Breast epithelium (tissue), 3 donors: ENCODE measurements at regions not wholly inside any gene's neighbourhood (a gene's known extent, or its start where the extent isn't known, plus 50 kb on each side); places are given as distances from the start of the nearest gene placed in this dataset.

Source experiments
- POLR2A ChIP-seq: fragments of 450-650 bp; IDR thresholded peaks from one replicate; pipeline ENCODE4 v1.6.1; 2016; ENCODE audit warnings: antibody characterized with exemption, mild to moderate bottlenecking, moderate library complexity
- POLR2AphosphoS5 ChIP-seq, 3 donors: sonication (generic); formaldehyde crosslinking; IDR thresholded peaks; one replicate each; pipeline ENCODE4 v1.6.1; 2017; ENCODE audit warnings: antibody characterized with exemption in 3 of 3
- TF ChIP-seq, protein P1 (sequence below), 3 donors: fragments of 450-650 bp; IDR thresholded peaks; one replicate each; pipeline ENCODE4 v1.5.1; 2016 to 2017; ENCODE audit warnings: antibody characterized with exemption in 3 of 3, mild to moderate bottlenecking in 3 of 3, moderate library complexity in 3 of 3

DNA sequence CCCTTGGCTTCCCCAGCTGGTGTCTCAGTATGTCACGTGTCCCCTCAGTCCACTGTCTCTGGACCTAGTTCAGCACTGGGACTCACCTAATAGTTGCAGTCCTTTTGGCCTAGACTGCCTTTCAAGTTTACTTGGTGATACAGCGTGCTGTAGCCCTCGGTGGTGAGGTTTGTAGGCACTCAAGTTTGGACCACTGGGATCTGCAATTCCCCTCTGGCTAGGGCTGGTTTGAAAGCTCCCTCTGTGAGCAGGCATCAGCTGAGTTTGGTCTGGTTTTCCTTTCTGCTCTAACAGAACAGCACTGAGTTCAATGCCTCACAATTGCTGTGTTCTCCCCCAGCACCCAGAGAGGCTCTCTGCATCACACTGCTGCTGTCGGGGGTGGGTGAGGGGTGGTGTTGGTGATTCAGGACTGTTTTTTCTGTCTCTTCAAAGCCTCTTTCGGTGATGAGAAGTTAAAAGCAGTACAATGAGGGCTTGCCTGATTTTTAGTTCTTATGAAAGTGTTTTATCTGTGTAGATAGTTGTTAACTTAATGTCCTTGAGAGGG is 494.2 kb downstream of the TDRD15 start:
- TF ChIP-seq POLR2AphosphoS5 (IDR thresholded peaks at IDR 0.05): no peak
- TF ChIP-seq POLR2A: no peak
- TF ChIP-seq, protein P1, sequence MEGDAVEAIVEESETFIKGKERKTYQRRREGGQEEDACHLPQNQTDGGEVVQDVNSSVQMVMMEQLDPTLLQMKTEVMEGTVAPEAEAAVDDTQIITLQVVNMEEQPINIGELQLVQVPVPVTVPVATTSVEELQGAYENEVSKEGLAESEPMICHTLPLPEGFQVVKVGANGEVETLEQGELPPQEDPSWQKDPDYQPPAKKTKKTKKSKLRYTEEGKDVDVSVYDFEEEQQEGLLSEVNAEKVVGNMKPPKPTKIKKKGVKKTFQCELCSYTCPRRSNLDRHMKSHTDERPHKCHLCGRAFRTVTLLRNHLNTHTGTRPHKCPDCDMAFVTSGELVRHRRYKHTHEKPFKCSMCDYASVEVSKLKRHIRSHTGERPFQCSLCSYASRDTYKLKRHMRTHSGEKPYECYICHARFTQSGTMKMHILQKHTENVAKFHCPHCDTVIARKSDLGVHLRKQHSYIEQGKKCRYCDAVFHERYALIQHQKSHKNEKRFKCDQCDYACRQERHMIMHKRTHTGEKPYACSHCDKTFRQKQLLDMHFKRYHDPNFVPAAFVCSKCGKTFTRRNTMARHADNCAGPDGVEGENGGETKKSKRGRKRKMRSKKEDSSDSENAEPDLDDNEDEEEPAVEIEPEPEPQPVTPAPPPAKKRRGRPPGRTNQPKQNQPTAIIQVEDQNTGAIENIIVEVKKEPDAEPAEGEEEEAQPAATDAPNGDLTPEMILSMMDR (IDR thresholded peaks at IDR 0.05): no peak
